HG02885 (cell line): ENCODE measurements at regions not wholly inside any gene's neighbourhood (a gene's known extent, or its start where the extent isn't known, plus 50 kb on each side); places are given as distances from the start of the nearest gene placed in this dataset.
A peak's percentile ranks its signal among the peaks of the same experiment; 100 is the strongest.

Experiments
- ATAC-seq: cut with Tn5 transposase; IDR thresholded peaks from one replicate; pipeline ENCODE4 v1.9.1; 2021; ENCODE audit warnings: mild to moderate bottlenecking; ENCODE audit not compliant: unreplicated experiment, poor library complexity

- ATAC-seq: no peak
These were observed 800.5 kb upstream of the KCND2 start for GRCh38 chr7:119472408-119473038.

- peak; percentile 99 for ATAC-seq
These were observed 790.8 kb upstream of the KCND2 start for GRCh38 chr7:119482209-119482608.

GRCh38 chr7:119482671-119483070, 790.3 kb upstream of the KCND2 start:
- no peak for ATAC-seq

GRCh38 chr7:119483364-119483763, 789.6 kb upstream of the KCND2 start:
- no peak for ATAC-seq

- ATAC-seq: no peak
These were observed 758.6 kb upstream of the KCND2 start for GRCh38 chr7:119514326-119514725.

- no peak for ATAC-seq
These were observed 757.8 kb upstream of the KCND2 start for GRCh38 chr7:119515214-119515613.

- no peak for ATAC-seq
These were observed 757.0 kb upstream of the KCND2 start for GRCh38 chr7:119515962-119516361.

GRCh38 chr7:119522263-119522662, 750.7 kb upstream of the KCND2 start:
- no peak for ATAC-seq

GRCh38 chr7:119522698-119523097, 750.3 kb upstream of the KCND2 start:
- no peak for ATAC-seq

- no peak for ATAC-seq
These were observed 727.9 kb upstream of the KCND2 start for GRCh38 chr7:119545118-119545517.

- ATAC-seq: no peak
These were observed 717.2 kb upstream of the KCND2 start for GRCh38 chr7:119555788-119556187.

- no peak for ATAC-seq
These were observed 716.5 kb upstream of the KCND2 start for GRCh38 chr7:119556436-119556835.

- no peak for ATAC-seq
These were observed 711.2 kb upstream of the KCND2 start for GRCh38 chr7:119561751-119562150.

- no peak for ATAC-seq
These were observed 710.1 kb upstream of the KCND2 start for GRCh38 chr7:119562839-119563238.

GRCh38 chr7:119571666-119572065, 701.3 kb upstream of the KCND2 start:
- no peak for ATAC-seq

GRCh38 chr7:119572132-119572531, 700.8 kb upstream of the KCND2 start:
- ATAC-seq: no peak

GRCh38 chr7:119572541-119572940, 700.4 kb upstream of the KCND2 start:
- no peak for ATAC-seq

- no peak for ATAC-seq
These were observed 694.9 kb upstream of the KCND2 start for GRCh38 chr7:119578116-119578515.

- ATAC-seq: no peak
These were observed 678.0 kb upstream of the KCND2 start for GRCh38 chr7:119594956-119595355.

GRCh38 chr7:119596651-119597050, 676.3 kb upstream of the KCND2 start:
- no peak for ATAC-seq

GRCh38 chr7:119606297-119606696, 666.7 kb upstream of the KCND2 start:
- no peak for ATAC-seq

GRCh38 chr7:119620769-119621168, 652.2 kb upstream of the KCND2 start:
- ATAC-seq: no peak

GRCh38 chr7:119623427-119623826, 649.5 kb upstream of the KCND2 start:
- ATAC-seq: no peak
